Hepatocyte (in vitro differentiated cells): ENCODE measurements at regions not wholly inside any gene's neighbourhood (a gene's known extent, or its start where the extent isn't known, plus 50 kb on each side); places are given as distances from the start of the nearest gene placed in this dataset.

Source experiments
- EZH2 ChIP-seq: fragments of 200-600 bp; sonication (generic); IDR thresholded peaks from 2 replicates; pipeline ENCODE4 v1.6.1; 2016; ENCODE audit warnings: antibody characterized with exemption, mild to moderate bottlenecking, borderline replicate concordance
- TF ChIP-seq, protein P1 (sequence below): fragments of 200-600 bp; sonication (generic); IDR thresholded peaks from 2 replicates; pipeline ENCODE4 v1.5.1; 2016; ENCODE audit warnings: antibody characterized with exemption, mild to moderate bottlenecking; ENCODE audit not compliant: poor library complexity

GRCh38 chr1:82240571-82240970 lies 439.8 kb downstream of the ADGRL2 start:
- TF ChIP-seq, protein P1, sequence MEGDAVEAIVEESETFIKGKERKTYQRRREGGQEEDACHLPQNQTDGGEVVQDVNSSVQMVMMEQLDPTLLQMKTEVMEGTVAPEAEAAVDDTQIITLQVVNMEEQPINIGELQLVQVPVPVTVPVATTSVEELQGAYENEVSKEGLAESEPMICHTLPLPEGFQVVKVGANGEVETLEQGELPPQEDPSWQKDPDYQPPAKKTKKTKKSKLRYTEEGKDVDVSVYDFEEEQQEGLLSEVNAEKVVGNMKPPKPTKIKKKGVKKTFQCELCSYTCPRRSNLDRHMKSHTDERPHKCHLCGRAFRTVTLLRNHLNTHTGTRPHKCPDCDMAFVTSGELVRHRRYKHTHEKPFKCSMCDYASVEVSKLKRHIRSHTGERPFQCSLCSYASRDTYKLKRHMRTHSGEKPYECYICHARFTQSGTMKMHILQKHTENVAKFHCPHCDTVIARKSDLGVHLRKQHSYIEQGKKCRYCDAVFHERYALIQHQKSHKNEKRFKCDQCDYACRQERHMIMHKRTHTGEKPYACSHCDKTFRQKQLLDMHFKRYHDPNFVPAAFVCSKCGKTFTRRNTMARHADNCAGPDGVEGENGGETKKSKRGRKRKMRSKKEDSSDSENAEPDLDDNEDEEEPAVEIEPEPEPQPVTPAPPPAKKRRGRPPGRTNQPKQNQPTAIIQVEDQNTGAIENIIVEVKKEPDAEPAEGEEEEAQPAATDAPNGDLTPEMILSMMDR: no peak
- no peak for TF ChIP-seq EZH2
